ENCODE measurements at regions not wholly inside any gene's neighbourhood (a gene's known extent, or its start where the extent isn't known, plus 50 kb on each side); places are given as distances from the start of the nearest gene placed in this dataset.

GRCh38 chr12:60419986-60420385 lies 824.2 kb downstream of the SLC16A7 start:
- H3K4me2 ChIP-seq (ENCODE audit: low read length) = no peak overlapping the region
- H3K9me2 ChIP-seq (ENCODE audit: insufficient read depth, low read length) = no peaks in the 10 kb centered on the region
- H3K27me3 ChIP-seq (ENCODE audit: insufficient read depth, low read depth, low read length) = no peaks in the 10 kb centered on the region
- H3K9me3 ChIP-seq (ENCODE audit: low read length) = no peaks in the 10 kb centered on the region
- TF ChIP-seq TAF1 (IDR thresholded peaks at IDR 0.05; ENCODE audit: low read depth) (no peak), MXI1 (conservative IDR thresholded peaks at IDR 0.05; ENCODE audit: poor library complexity, severe bottlenecking) (no peak), SMC3 (conservative IDR thresholded peaks at IDR 0.05; ENCODE audit: poor library complexity) (no peak), RAD21 (conservative IDR thresholded peaks at IDR 0.05) (no peak)
- H3K9ac ChIP-seq (ENCODE audit: low read length) = no peak overlapping the region
- H2AFZ ChIP-seq (ENCODE audit: low read depth, low read length) = no peak overlapping the region
- H3K36me3 ChIP-seq (ENCODE audit: insufficient read depth, low read length) = no peaks in the 10 kb centered on the region
- H3K79me2 ChIP-seq (replicated peaks; ENCODE audit: insufficient read depth, low read length) = no peaks in the 10 kb centered on the region
- H3K4me3 ChIP-seq (ENCODE audit: low read length) = no peak overlapping the region
- no peaks in the 10 kb centered on the region for H3F3A ChIP-seq (ENCODE audit: insufficient read depth, low read length, poor library complexity, severe bottlenecking)
- H3K27ac ChIP-seq (ENCODE audit: low read length) = no peak overlapping the region
- H4K20me1 ChIP-seq (ENCODE audit: insufficient read depth) = no peaks in the 10 kb centered on the region

- no peak overlapping the region for H3K4me2 ChIP-seq (ENCODE audit: low read length)
- no peaks in the 10 kb centered on the region for H3K9me2 ChIP-seq (ENCODE audit: insufficient read depth, low read length)
- H3K9ac ChIP-seq (ENCODE audit: low read length) = no peak overlapping the region
- H3K36me3 ChIP-seq (ENCODE audit: insufficient read depth, low read length) = no peaks in the 10 kb centered on the region
- TF ChIP-seq POLR2AphosphoS5 (IDR thresholded peaks at IDR 0.05) (no peak), CTCF (IDR thresholded peaks at IDR 0.05; ENCODE audit: poor library complexity, severe bottlenecking) (no peak), EP300 (conservative IDR thresholded peaks at IDR 0.05; ENCODE audit: poor library complexity, severe bottlenecking) (no peak), SMC3 (conservative IDR thresholded peaks at IDR 0.05; ENCODE audit: poor library complexity) (no peak), RAD21 (conservative IDR thresholded peaks at IDR 0.05) (no peak), REST (IDR thresholded peaks at IDR 0.05; ENCODE audit: borderline replicate concordance) (no peak), EZH2 (IDR thresholded peaks at IDR 0.05; ENCODE audit: borderline replicate concordance, insufficient read depth, low read length, poor library complexity, severe bottlenecking) (no peak)
- H3K27me3 ChIP-seq (ENCODE audit: insufficient read depth, low read depth, low read length) = no peaks in the 10 kb centered on the region
- no peak overlapping the region for H2AFZ ChIP-seq (ENCODE audit: low read depth, low read length)
- H3K4me3 ChIP-seq (ENCODE audit: low read length) = no peak overlapping the region
- no peaks in the 10 kb centered on the region for H4K20me1 ChIP-seq (ENCODE audit: insufficient read depth)
- H3K9me3 ChIP-seq (ENCODE audit: low read length) = no peaks in the 10 kb centered on the region
- no peak overlapping the region for H3K27ac ChIP-seq (ENCODE audit: low read length)
- H3F3A ChIP-seq (ENCODE audit: insufficient read depth, low read length, poor library complexity, severe bottlenecking) = no peaks in the 10 kb centered on the region
- no peaks in the 10 kb centered on the region for H3K79me2 ChIP-seq (replicated peaks; ENCODE audit: insufficient read depth, low read length)
Measured at GRCh38 chr12:60421741-60422140, 825.9 kb downstream of the SLC16A7 start.

- H3K4me2 ChIP-seq (ENCODE audit: low read length) = no peak overlapping the region
- H3F3A ChIP-seq (ENCODE audit: insufficient read depth, low read length, poor library complexity, severe bottlenecking) = no peaks in the 10 kb centered on the region
- no peaks in the 10 kb centered on the region for H3K9me3 ChIP-seq (ENCODE audit: low read length)
- H3K9me2 ChIP-seq (ENCODE audit: insufficient read depth, low read length) = no peaks in the 10 kb centered on the region
- no peaks in the 10 kb centered on the region for H4K20me1 ChIP-seq (ENCODE audit: insufficient read depth)
- H3K27me3 ChIP-seq (ENCODE audit: insufficient read depth, low read depth, low read length) = no peaks in the 10 kb centered on the region
- H3K36me3 ChIP-seq (ENCODE audit: insufficient read depth, low read length) = no peaks in the 10 kb centered on the region
- no peak overlapping the region for H3K4me3 ChIP-seq (ENCODE audit: low read length)
- H3K9ac ChIP-seq (ENCODE audit: low read length) = no peak overlapping the region
- no peak overlapping the region for H3K27ac ChIP-seq (ENCODE audit: low read length)
- H2AFZ ChIP-seq (ENCODE audit: low read depth, low read length) = no peak overlapping the region
- no peak for TF ChIP-seq RAD21 (conservative IDR thresholded peaks at IDR 0.05)
- no peaks in the 10 kb centered on the region for H3K79me2 ChIP-seq (replicated peaks; ENCODE audit: insufficient read depth, low read length)
Measured at GRCh38 chr12:60437297-60437696, 841.5 kb downstream of the SLC16A7 start.

Data from neural cell (in vitro differentiated cells).